Bronchial epithelial cell (primary cell): ENCODE measurements at regions not wholly inside any gene's neighbourhood (a gene's known extent, or its start where the extent isn't known, plus 50 kb on each side); places are given as distances from the start of the nearest gene placed in this dataset.

Source experiments
- DNase-seq: peaks from one replicate; pipeline ENCODE4 v3.0.0-alpha.2; 2010; ENCODE audit warnings: low read depth
- FAIRE-seq: peaks from 2 replicates; lab custom pipeline; 2011; peaks lifted over from hg19 to GRCh38; lab: Jason Lieb, UNC
- H3K27me3 ChIP-seq: 2 replicates; pipeline ENCODE4 v1.5.1; 2011; ENCODE audit warnings: low read length; ENCODE audit not compliant: control insufficient read depth, insufficient read depth
- H3K36me3 ChIP-seq: 2 replicates; pipeline ENCODE4 v1.5.1; 2011; ENCODE audit warnings: low read length; ENCODE audit not compliant: control insufficient read depth, insufficient read depth
- H3K4me3 ChIP-seq: 2 replicates; pipeline ENCODE4 v1.5.1; 2011; ENCODE audit warnings: mild to moderate bottlenecking, low read depth, low read length, control low read depth
- TF ChIP-seq, protein P1 (sequence below): IDR thresholded peaks from 2 replicates; pipeline ENCODE4 v1.5.1; 2011; ENCODE audit warnings: mild to moderate bottlenecking, moderate library complexity, low read length, control low read depth, inconsistent platforms; ENCODE audit not compliant: insufficient read depth, severe bottlenecking

GRCh38 chr2:136204971-136205370, 87.0 kb upstream of the CXCR4 start:
- FAIRE-seq (no peak), DNase-seq (no peak)
- TF ChIP-seq, protein P1, sequence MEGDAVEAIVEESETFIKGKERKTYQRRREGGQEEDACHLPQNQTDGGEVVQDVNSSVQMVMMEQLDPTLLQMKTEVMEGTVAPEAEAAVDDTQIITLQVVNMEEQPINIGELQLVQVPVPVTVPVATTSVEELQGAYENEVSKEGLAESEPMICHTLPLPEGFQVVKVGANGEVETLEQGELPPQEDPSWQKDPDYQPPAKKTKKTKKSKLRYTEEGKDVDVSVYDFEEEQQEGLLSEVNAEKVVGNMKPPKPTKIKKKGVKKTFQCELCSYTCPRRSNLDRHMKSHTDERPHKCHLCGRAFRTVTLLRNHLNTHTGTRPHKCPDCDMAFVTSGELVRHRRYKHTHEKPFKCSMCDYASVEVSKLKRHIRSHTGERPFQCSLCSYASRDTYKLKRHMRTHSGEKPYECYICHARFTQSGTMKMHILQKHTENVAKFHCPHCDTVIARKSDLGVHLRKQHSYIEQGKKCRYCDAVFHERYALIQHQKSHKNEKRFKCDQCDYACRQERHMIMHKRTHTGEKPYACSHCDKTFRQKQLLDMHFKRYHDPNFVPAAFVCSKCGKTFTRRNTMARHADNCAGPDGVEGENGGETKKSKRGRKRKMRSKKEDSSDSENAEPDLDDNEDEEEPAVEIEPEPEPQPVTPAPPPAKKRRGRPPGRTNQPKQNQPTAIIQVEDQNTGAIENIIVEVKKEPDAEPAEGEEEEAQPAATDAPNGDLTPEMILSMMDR = no peak
- Histone ChIP-seq H3K36me3 (no peaks in the 10 kb centered on the region), H3K27me3 (no peaks in the 10 kb centered on the region), H3K4me3 (no peak overlapping the region)

- no peaks in the 10 kb centered on the region for H3K27me3 ChIP-seq
- no peak overlapping the region for H3K4me3 ChIP-seq
- H3K36me3 ChIP-seq = no peaks in the 10 kb centered on the region
- no peak for DNase-seq
- FAIRE-seq = no peak
- TF ChIP-seq, protein P1 = no peak
Observed at GRCh38 chr2:136195226-136195625, 77.3 kb upstream of the CXCR4 start.

GRCh38 chr2:136191041-136191440, 73.1 kb upstream of the CXCR4 start:
- TF ChIP-seq, protein P1 = no peak
- H3K27me3 ChIP-seq = no peaks in the 10 kb centered on the region
- no peaks in the 10 kb centered on the region for H3K36me3 ChIP-seq
- FAIRE-seq = no peak
- no peak for DNase-seq
- H3K4me3 ChIP-seq = no peak overlapping the region

- no peak for FAIRE-seq
- H3K4me3 ChIP-seq = no peak overlapping the region
- DNase-seq = no peak
- no peaks in the 10 kb centered on the region for H3K27me3 ChIP-seq
- TF ChIP-seq, protein P1 = no peak
- no peaks in the 10 kb centered on the region for H3K36me3 ChIP-seq
Observed at GRCh38 chr2:136189221-136189782, 71.4 kb upstream of the CXCR4 start.

DNA sequence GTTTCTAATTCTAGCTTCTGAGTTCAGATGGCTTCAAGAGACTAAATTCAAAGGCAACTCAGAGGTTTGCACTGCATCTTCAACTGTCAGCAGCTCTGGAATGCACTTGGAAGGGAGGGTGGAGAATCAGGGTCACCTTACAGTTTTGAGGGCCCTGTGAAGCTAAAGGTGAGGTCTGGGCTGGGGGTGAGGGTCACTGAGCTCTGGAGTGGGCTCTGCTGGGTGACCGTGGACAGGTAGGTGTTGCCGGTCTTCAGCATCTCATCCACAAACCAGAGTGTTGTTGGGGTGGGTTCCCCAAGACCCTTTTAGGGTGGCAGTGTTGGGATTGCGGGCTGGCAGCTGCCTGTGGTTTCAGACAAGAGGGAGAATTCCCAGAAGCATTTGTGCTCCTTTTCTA, 70.1 kb upstream of the CXCR4 start:
- H3K4me3 ChIP-seq = no peak overlapping the region
- H3K27me3 ChIP-seq = no peaks in the 10 kb centered on the region
- DNase-seq (no peak), FAIRE-seq (no peak)
- no peaks in the 10 kb centered on the region for H3K36me3 ChIP-seq
- TF ChIP-seq, protein P1 = no peak
